Brain microvascular endothelial cell (primary cell): ENCODE measurements at regions not wholly inside any gene's neighbourhood (a gene's known extent, or its start where the extent isn't known, plus 50 kb on each side); places are given as distances from the start of the nearest gene placed in this dataset.
"Not testable (repeated sequence)": the region's sequence is repeated elsewhere in the genome, so short reads cannot be mapped to it uniquely, and the experiment has no call there.

Experiments
- DNase-seq: peaks from one replicate; pipeline ENCODE4 v3.0.0-alpha.2; 2020
- H3K27ac ChIP-seq: fragments of 250-450 bp; sonication (Bioruptor Pico); 2 replicates; pipeline ENCODE4 v1.5.1; 2020; ENCODE audit warnings: mild to moderate bottlenecking, moderate library complexity
- H3K27me3 ChIP-seq: fragments of 250-450 bp; sonication (Bioruptor Pico); replicated peaks from 2 replicates; pipeline ENCODE4 v1.5.1; 2020; ENCODE audit warnings: mild to moderate bottlenecking
- H3K36me3 ChIP-seq: fragments of 250-450 bp; sonication (Bioruptor Pico); replicated peaks from 2 replicates; pipeline ENCODE4 v1.5.1; 2020; ENCODE audit warnings: mild to moderate bottlenecking
- H3K4me3 ChIP-seq: 2 replicates; pipeline ENCODE4 v1.5.1; 2011; ENCODE audit warnings: low read depth, mild to moderate bottlenecking, control low read depth, low read length, moderate library complexity
- CTCF ChIP-seq: IDR thresholded peaks from 2 replicates; pipeline ENCODE4 v1.5.1; 2011; ENCODE audit warnings: low read depth, mild to moderate bottlenecking, moderate library complexity, low read length, control low read depth, inconsistent platforms; ENCODE audit errors: missing control alignments
- in situ Hi-C: cut with HindIII; loops from 2 replicates; pipeline ENCODE4 v1.10.0; 2017; ENCODE audit warnings: low sequenced_read_pairs, low pct_ligation_motif_present

DNA sequence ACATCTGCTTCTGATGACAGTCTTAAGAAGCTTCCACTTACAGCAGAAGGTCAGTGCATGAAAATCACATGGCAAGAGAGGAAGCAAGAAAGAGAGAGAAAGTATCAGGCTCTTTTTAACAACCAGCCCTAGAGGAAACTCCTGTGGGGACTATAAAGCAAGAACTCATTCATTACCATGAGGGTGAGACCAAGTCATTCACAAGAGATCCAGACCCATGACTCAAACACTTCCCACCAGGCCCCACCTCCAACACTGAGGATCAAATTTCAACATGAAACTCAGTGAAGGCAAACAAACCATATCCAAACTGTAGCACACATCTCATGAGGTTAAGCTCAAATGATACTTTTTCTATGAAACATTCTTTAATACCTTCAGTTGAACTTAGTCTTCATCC, 643.2 kb upstream of the SYNCRIP start:
- Histone ChIP-seq H3K27ac (no peak overlapping the region), H3K27me3 (no peaks in the 10 kb centered on the region), H3K4me3 (no peak overlapping the region), H3K36me3 (no peaks in the 10 kb centered on the region)
- in situ Hi-C loops = no loop called here
- TF ChIP-seq CTCF = no peak
- DNase-seq = no peak

- H3K4me3 ChIP-seq, DNase-seq, in situ Hi-C loops, H3K27me3 ChIP-seq, H3K27ac ChIP-seq, H3K36me3 ChIP-seq: not testable (repeated sequence)
Observed at GRCh38 chr6:86284809-86285480, 642.3 kb upstream of the SYNCRIP start.

- DNase-seq, H3K27me3 ChIP-seq, in situ Hi-C loops, H3K27ac ChIP-seq, H3K36me3 ChIP-seq, H3K4me3 ChIP-seq: not testable (repeated sequence)
Observed at GRCh38 chr6:86283596-86283995, 640.9 kb upstream of the SYNCRIP start.

DNA sequence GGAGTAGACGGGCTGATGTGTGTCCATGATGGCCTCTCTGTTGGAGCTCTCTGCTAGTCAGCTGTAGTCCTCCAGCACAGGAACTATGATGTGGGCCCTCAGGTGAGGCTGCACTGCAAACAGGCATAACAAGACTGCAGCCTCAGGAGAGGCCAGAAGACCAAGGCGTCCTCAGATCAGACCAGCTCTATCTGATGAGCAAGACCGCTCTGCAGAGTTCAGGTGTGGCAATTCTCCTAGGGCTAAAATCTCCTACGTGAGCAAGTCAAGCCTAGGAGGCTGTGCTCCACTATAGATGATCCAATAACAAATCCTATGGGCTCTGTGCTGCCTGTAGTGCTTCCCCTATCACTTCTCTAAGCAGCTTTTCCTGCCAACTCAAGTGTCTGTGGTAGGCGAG, 633.4 kb upstream of the SYNCRIP start:
- in situ Hi-C loops = no loop called here
- Histone ChIP-seq H3K4me3 (no peak overlapping the region), H3K27me3 (no peaks in the 10 kb centered on the region), H3K36me3 (no peaks in the 10 kb centered on the region), H3K27ac (no peak overlapping the region)
- TF ChIP-seq CTCF = no peak
- no peak for DNase-seq

DNA sequence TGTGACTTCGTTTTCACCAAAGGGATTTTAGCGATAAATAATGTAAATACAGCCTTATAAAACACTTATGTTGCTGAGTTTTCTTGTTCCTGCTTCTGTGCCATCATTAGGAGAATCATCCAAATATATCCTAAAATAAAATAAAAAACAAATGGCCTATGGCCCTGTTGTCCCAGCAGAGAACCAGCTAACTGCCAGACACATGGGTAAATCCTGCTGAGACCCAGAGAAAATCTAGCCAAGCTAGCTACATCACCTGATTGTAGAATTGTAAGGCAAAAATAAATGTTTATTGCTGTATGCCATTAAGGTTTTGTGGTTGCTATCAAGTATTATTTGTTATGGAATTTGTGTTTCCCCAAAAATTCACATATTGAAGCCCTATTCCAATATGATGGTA, 631.2 kb upstream of the SYNCRIP start:
- Histone ChIP-seq H3K36me3 (no peaks in the 10 kb centered on the region), H3K27me3 (no peaks in the 10 kb centered on the region), H3K27ac (no peak overlapping the region), H3K4me3 (no peak overlapping the region)
- DNase-seq = no peak
- no peak for TF ChIP-seq CTCF
- in situ Hi-C loops = no loop called here

DNA sequence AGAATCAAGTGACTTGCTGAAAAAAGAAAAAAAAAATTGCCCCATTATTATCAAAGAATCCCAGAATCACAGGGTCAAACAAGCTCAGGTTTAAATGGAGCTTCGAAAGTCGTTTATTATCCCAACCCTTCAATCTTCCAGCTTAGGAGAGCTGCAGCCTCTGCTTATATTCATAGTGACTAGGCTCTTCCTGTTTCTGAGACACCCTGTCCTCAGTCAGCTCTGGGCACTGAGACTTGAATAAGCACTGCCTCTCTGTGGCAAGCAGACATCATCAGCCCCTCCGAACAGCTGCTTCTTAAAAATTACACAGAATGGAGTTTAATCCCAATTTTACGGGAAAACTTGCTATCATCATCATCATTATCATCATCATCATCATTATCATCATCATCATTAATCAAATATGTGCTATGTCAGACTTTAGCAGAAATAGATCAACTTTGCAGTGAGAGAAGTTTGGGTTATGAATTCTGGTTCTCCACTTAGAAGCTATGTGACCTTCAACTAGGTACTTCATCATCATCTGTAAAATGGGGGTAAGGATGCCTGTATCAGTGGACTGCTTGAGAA, 614.0 kb upstream of the SYNCRIP start:
- TF ChIP-seq CTCF = no peak
- DNase-seq = no peak
- H3K27me3 ChIP-seq = no peaks in the 10 kb centered on the region
- no peak overlapping the region for H3K27ac ChIP-seq
- no peak overlapping the region for H3K4me3 ChIP-seq
- in situ Hi-C loops = no loop called here
- H3K36me3 ChIP-seq = no peaks in the 10 kb centered on the region

- H3K36me3 ChIP-seq = no peaks in the 10 kb centered on the region
- H3K27me3 ChIP-seq = no peaks in the 10 kb centered on the region
- no peak for DNase-seq
- H3K4me3 ChIP-seq = no peak overlapping the region
- no peak for TF ChIP-seq CTCF
- no peak overlapping the region for H3K27ac ChIP-seq
- in situ Hi-C loops = no loop called here
Observed at GRCh38 chr6:86255973-86256372, 613.3 kb upstream of the SYNCRIP start.
